LNCAP (cell line): ENCODE measurements at regions not wholly inside any gene's neighbourhood (a gene's known extent, or its start where the extent isn't known, plus 50 kb on each side); places are given as distances from the start of the nearest gene placed in this dataset.

Experiments
- TF ChIP-seq, protein P1 (sequence below): fragments of 450-650 bp; IDR thresholded peaks from 2 replicates; pipeline ENCODE4 v1.5.1; 2017; ENCODE audit warnings: mild to moderate bottlenecking

DNA sequence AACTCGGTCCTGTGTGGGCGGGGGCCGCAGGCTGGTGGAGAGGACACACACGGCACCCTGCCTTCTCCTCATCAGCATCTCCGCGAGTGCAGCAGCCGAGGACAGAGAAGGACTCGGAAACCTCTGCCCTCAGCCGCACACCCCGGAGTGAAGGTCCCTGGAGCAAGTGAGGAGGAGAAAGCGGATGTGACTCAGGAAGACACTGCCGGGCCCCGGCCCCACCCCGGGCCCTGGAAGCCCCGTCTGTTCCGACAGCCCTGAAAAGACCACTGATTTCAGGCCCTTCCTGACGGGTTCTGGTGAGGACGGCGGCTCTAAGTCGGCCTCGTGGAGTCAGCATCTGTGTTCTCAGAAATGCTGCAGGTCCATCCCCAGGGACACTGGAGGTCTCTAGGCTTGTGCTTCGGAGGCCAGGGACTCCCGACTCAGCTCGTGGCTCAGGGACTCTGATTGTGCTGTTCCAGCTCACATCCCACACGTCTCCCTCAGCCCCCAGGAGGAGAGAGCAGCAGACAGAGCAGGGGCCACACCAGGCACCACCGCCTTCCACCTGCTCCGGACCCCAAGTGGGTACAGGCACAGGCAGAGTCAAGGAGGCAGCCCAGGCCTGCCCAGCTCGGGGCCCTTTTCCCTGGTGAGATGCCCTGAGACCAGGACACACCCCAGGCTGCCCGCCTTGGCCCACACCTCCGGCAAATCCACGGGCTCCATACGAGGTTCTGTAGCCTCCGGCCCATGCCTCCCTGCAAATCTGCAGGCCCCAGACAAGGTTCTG lies 134.5 kb upstream of the NKX1-1 start:
- TF ChIP-seq, protein P1, sequence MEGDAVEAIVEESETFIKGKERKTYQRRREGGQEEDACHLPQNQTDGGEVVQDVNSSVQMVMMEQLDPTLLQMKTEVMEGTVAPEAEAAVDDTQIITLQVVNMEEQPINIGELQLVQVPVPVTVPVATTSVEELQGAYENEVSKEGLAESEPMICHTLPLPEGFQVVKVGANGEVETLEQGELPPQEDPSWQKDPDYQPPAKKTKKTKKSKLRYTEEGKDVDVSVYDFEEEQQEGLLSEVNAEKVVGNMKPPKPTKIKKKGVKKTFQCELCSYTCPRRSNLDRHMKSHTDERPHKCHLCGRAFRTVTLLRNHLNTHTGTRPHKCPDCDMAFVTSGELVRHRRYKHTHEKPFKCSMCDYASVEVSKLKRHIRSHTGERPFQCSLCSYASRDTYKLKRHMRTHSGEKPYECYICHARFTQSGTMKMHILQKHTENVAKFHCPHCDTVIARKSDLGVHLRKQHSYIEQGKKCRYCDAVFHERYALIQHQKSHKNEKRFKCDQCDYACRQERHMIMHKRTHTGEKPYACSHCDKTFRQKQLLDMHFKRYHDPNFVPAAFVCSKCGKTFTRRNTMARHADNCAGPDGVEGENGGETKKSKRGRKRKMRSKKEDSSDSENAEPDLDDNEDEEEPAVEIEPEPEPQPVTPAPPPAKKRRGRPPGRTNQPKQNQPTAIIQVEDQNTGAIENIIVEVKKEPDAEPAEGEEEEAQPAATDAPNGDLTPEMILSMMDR: no peak

- TF ChIP-seq, protein P1: no peak
Observed at GRCh38 chr4:1539859-1540600, 133.8 kb upstream of the NKX1-1 start.

- TF ChIP-seq, protein P1: no peak
Observed at GRCh38 chr4:1538941-1539772, 132.9 kb upstream of the NKX1-1 start.

DNA sequence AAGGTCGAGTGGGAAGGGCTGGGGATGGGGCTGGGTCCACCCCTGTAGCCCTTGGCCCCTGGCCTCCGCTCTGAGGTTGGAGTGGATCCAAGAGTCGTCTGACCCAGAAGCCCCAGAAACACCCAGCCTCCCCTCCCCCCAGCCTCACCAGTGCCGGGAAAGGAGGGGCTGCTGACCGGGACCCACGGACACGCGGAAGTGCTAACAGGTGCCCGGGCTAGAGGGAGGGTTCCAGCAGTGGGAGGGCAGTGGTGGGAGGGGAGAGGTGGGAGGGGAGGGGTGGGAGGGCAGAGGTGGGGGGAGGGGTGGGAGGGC lies 131.8 kb upstream of the NKX1-1 start:
- TF ChIP-seq, protein P1: no peak

GRCh38 chr4:1537410-1538095 lies 131.3 kb upstream of the NKX1-1 start:
- TF ChIP-seq, protein P1: no peak

GRCh38 chr4:1536579-1537409 lies 130.6 kb upstream of the NKX1-1 start:
- TF ChIP-seq, protein P1: no peak
